GM23248 (cell line): ENCODE measurements at regions not wholly inside any gene's neighbourhood (a gene's known extent, or its start where the extent isn't known, plus 50 kb on each side); places are given as distances from the start of the nearest gene placed in this dataset.
A peak's percentile ranks its signal among the peaks of the same experiment; 100 is the strongest.

Source experiments
- DNase-seq: peaks from one replicate; pipeline ENCODE4 v3.0.0-alpha.2; 2015
- H2AFZ ChIP-seq: fragments of 200-600 bp; sonication (generic); 2 replicates; pipeline ENCODE4 v1.6.1; 2016; ENCODE audit warnings: antibody characterized with exemption
- H3F3A ChIP-seq: fragments of 200-600 bp; sonication (generic); 2 replicates; pipeline ENCODE4 v1.6.1; 2016; ENCODE audit warnings: mild to moderate bottlenecking, antibody characterized with exemption, mixed run types; ENCODE audit not compliant: insufficient read depth
- H3K27ac ChIP-seq: fragments of 200-600 bp; sonication (generic); 2 replicates; pipeline ENCODE4 v1.5.1; 2016; ENCODE audit warnings: mild to moderate bottlenecking
- H3K27me3 ChIP-seq: fragments of 200-600 bp; sonication (generic); replicated peaks from 2 replicates; pipeline ENCODE4 v1.6.1; 2016; ENCODE audit warnings: mild to moderate bottlenecking; ENCODE audit not compliant: insufficient read depth
- H3K36me3 ChIP-seq: fragments of 200-600 bp; sonication (generic); 2 replicates; pipeline ENCODE4 v1.6.1; 2016; ENCODE audit warnings: low read depth, mild to moderate bottlenecking
- H3K4me1 ChIP-seq: fragments of 200-600 bp; sonication (generic); 2 replicates; pipeline ENCODE4 v1.6.1; 2016; ENCODE audit warnings: mild to moderate bottlenecking; ENCODE audit not compliant: insufficient read depth
- H3K4me2 ChIP-seq: fragments of 200-600 bp; sonication (generic); one replicate; pipeline ENCODE4 v1.6.1; 2016; ENCODE audit warnings: mild to moderate bottlenecking; ENCODE audit not compliant: unreplicated experiment
- H3K4me3 ChIP-seq: fragments of 200-600 bp; sonication (generic); 2 replicates; pipeline ENCODE4 v1.5.1; 2016; ENCODE audit warnings: mild to moderate bottlenecking
- H3K79me2 ChIP-seq: fragments of 200-600 bp; sonication (generic); 2 replicates; pipeline ENCODE4 v1.6.1; 2016; ENCODE audit warnings: mild to moderate bottlenecking; ENCODE audit not compliant: insufficient read depth
- H3K9ac ChIP-seq: fragments of 200-600 bp; sonication (generic); 2 replicates; pipeline ENCODE4 v1.6.1; 2016; ENCODE audit warnings: mild to moderate bottlenecking
- H3K9me2 ChIP-seq: fragments of 200-600 bp; sonication (generic); 2 replicates; pipeline ENCODE4 v1.6.1; 2016; ENCODE audit warnings: mixed run types, mild to moderate bottlenecking, moderate library complexity; ENCODE audit not compliant: insufficient read depth
- H3K9me3 ChIP-seq: fragments of 200-600 bp; sonication (generic); one replicate; pipeline ENCODE4 v1.6.1; 2017; ENCODE audit warnings: low read depth
- H4K20me1 ChIP-seq: fragments of 200-600 bp; sonication (generic); 2 replicates; pipeline ENCODE4 v1.6.0; 2016; ENCODE audit not compliant: insufficient read depth
- EZH2 ChIP-seq: fragments of 200-600 bp; sonication (generic); IDR thresholded peaks from 2 replicates; pipeline ENCODE4 v1.6.1; 2018; ENCODE audit warnings: antibody characterized with exemption, mild to moderate bottlenecking; ENCODE audit not compliant: insufficient read depth, poor library complexity, severe bottlenecking
- EZH2phosphoT487 ChIP-seq: fragments of 200-600 bp; sonication (generic); IDR thresholded peaks from 2 replicates; pipeline ENCODE4 v1.6.1; 2018; ENCODE audit warnings: antibody characterized with exemption, moderate library complexity, mild to moderate bottlenecking, low read depth; ENCODE audit not compliant: insufficient read depth
- WGBS, 2 experiments: methylation state at CpG; one replicate each; pipeline ENCODE4 v1.1.6; 2015 to 2017; ENCODE audit warnings: low lambda C conversion rate in 2 of 2, low coverage in 1 of 2; ENCODE audit errors: missing lambda C conversion rate in 2 of 2; 5-methylcytosine and 5-hydroxymethylcytosine counted together
- in situ Hi-C: fragments of 300-500 bp; cut with MboI; formaldehyde crosslinking; loops from 2 replicates; pipeline ENCODE4 v1.15.0; 2020

- Histone ChIP-seq H3K9me3 (no peaks in the 10 kb centered on the region), H3K9me2 (no peaks in the 10 kb centered on the region), H3F3A (peaks cover 16% of the 10 kb centered on the region), H3K9ac (no peak overlapping the region), H3K4me2 (no peak overlapping the region), H3K27me3 (no peaks in the 10 kb centered on the region), H3K27ac (peak overlapping the region; percentile 46), H2AFZ (no peak overlapping the region), H3K4me1 (0 out of 2 replicates have a peak, but pooled peaks cover 3% of the 10 kb centered on the region), H3K79me2 (no peaks in the 10 kb centered on the region), H3K4me3 (no peak overlapping the region), H4K20me1 (no peaks in the 10 kb centered on the region), H3K36me3 (no peaks in the 10 kb centered on the region)
- WGBS, 2 experiments: 30 to 37% methylated on average over 8 of the region's 8 CpGs
- in situ Hi-C loops: no loop called here
- DNase-seq: peak; percentile 76
- no peak for TF ChIP-seq EZH2
Measured at GRCh38 chr9:108687006-108687987, 168.5 kb downstream of the ACTL7B start.

GRCh38 chr9:108684288-108685025 lies 171.3 kb downstream of the ACTL7B start:
- no peak for DNase-seq

GRCh38 chr9:108683245-108683644 lies 172.5 kb downstream of the ACTL7B start:
- Histone ChIP-seq H3K36me3 (no peaks in the 10 kb centered on the region), H3K79me2 (no peaks in the 10 kb centered on the region), H3K9me3 (no peaks in the 10 kb centered on the region), H4K20me1 (no peaks in the 10 kb centered on the region), H3K27me3 (no peaks in the 10 kb centered on the region), H3K9me2 (no peaks in the 10 kb centered on the region), H3F3A (peaks cover 14% of the 10 kb centered on the region), H2AFZ (no peak overlapping the region), H3K9ac (no peak overlapping the region), H3K4me3 (no peak overlapping the region), H3K27ac (no peak overlapping the region), H3K4me1 (0 out of 2 replicates have a peak, but pooled peaks cover 3% of the 10 kb centered on the region), H3K4me2 (no peak overlapping the region)
- TF ChIP-seq EZH2phosphoT487 (no peak), EZH2 (no peak)
- in situ Hi-C loops: no loop called here
- WGBS, 2 experiments: 85 to 87% methylated on average over 5 of the region's 5 CpGs
- no peak for DNase-seq

More at GRCh38 chr9:108684288-108685025, 171.3 kb downstream of the ACTL7B start:
- no peak overlapping the region for H3K27ac ChIP-seq
- H3K9ac ChIP-seq: no peak overlapping the region
- no peaks in the 10 kb centered on the region for H3K36me3 ChIP-seq
- no peaks in the 10 kb centered on the region for H3K27me3 ChIP-seq
- no peaks in the 10 kb centered on the region for H3K79me2 ChIP-seq
- H3K9me2 ChIP-seq: no peaks in the 10 kb centered on the region
- no peaks in the 10 kb centered on the region for H3K9me3 ChIP-seq
- in situ Hi-C loops: no loop called here
- TF ChIP-seq EZH2phosphoT487: no peak
- no peak for TF ChIP-seq EZH2
- H3F3A ChIP-seq: peaks cover 16% of the 10 kb centered on the region
- no peaks in the 10 kb centered on the region for H4K20me1 ChIP-seq
- no peak overlapping the region for H3K4me3 ChIP-seq
- H3K4me2 ChIP-seq: no peak overlapping the region
- no peak overlapping the region for H2AFZ ChIP-seq
- 0 out of 2 replicates have a peak, but pooled peaks cover 3% of the 10 kb centered on the region for H3K4me1 ChIP-seq
- WGBS, 2 experiments: 56 to 66% methylated on average over 3 to 4 of the region's 4 CpGs

GRCh38 chr9:108681851-108682590 lies 173.8 kb downstream of the ACTL7B start:
- TF ChIP-seq EZH2phosphoT487 (no peak), EZH2 (no peak)
- no peaks in the 10 kb centered on the region for H3K9me2 ChIP-seq
- H3K36me3 ChIP-seq: no peaks in the 10 kb centered on the region
- no peak overlapping the region for H3K4me2 ChIP-seq
- in situ Hi-C loops: no loop called here
- H2AFZ ChIP-seq: no peak overlapping the region
- H3K9ac ChIP-seq: no peak overlapping the region
- no peaks in the 10 kb centered on the region for H3K79me2 ChIP-seq
- no peak overlapping the region for H3K27ac ChIP-seq
- H3K4me3 ChIP-seq: no peak overlapping the region
- H3K4me1 ChIP-seq: no peaks in the 10 kb centered on the region
- peaks cover 5% of the 10 kb centered on the region for H3F3A ChIP-seq
- H3K9me3 ChIP-seq: no peaks in the 10 kb centered on the region
- DNase-seq: no peak
- 54 to 61% methylated on average over 10 of the region's 10 CpGs for WGBS, 2 experiments
- H3K27me3 ChIP-seq: no peaks in the 10 kb centered on the region
- no peaks in the 10 kb centered on the region for H4K20me1 ChIP-seq
